HUDEP-2 (cell line): ENCODE measurements at regions not wholly inside any gene's neighbourhood (a gene's known extent, or its start where the extent isn't known, plus 50 kb on each side); places are given as distances from the start of the nearest gene placed in this dataset.

Experiments
- DNase-seq, 76 experiments: peaks; one replicate each; lab custom pipeline; 2025; ENCODE audit not compliant: unreplicated experiment in 76 of 76; lab: John Stamatoyannopoulos, UW

- DNase-seq, result no peak
Observed at GRCh38 chr20:51269671-51270070, 246.8 kb upstream of the KCNG1 start.

GRCh38 chr20:51267679-51268078 is 244.8 kb upstream of the KCNG1 start:
- no peak for DNase-seq

- DNase-seq, result no peak
Observed at GRCh38 chr20:51266353-51266752, 243.4 kb upstream of the KCNG1 start.

GRCh38 chr20:51265361-51265760 is 242.5 kb upstream of the KCNG1 start:
- DNase-seq, result no peak

- DNase-seq, result no peak
Observed at GRCh38 chr20:51262240-51262639, 239.3 kb upstream of the KCNG1 start.

- DNase-seq, result no peak
Observed at GRCh38 chr20:51259455-51259854, 236.5 kb upstream of the KCNG1 start.

GRCh38 chr20:51258582-51259165 is 235.8 kb upstream of the KCNG1 start:
- no peak for DNase-seq

- no peak for DNase-seq
Observed at GRCh38 chr20:51255417-51255816, 232.5 kb upstream of the KCNG1 start.

- no peak for DNase-seq
Observed at GRCh38 chr20:51253280-51253679, 230.4 kb upstream of the KCNG1 start.

- no peak for DNase-seq
Observed at GRCh38 chr20:51249781-51250180, 226.9 kb upstream of the KCNG1 start.

- DNase-seq, result no peak
Observed at GRCh38 chr20:51249215-51249614, 226.3 kb upstream of the KCNG1 start.

GRCh38 chr20:51244466-51244865 is 221.6 kb upstream of the KCNG1 start:
- no peak for DNase-seq

GRCh38 chr20:51238675-51239305 is 215.9 kb upstream of the KCNG1 start:
- DNase-seq, result no peak

GRCh38 chr20:51237791-51238190 is 214.9 kb upstream of the KCNG1 start:
- no peak for DNase-seq

- no peak for DNase-seq
Observed at GRCh38 chr20:51237278-51237677, 214.4 kb upstream of the KCNG1 start.

- DNase-seq, result no peak
Observed at GRCh38 chr20:51236421-51236820, 213.5 kb upstream of the KCNG1 start.

- DNase-seq, result no peak
Observed at GRCh38 chr20:51233345-51233744, 210.4 kb upstream of the KCNG1 start.

- no peak for DNase-seq
Observed at GRCh38 chr20:51230727-51231126, 207.8 kb upstream of the KCNG1 start.

GRCh38 chr20:51228763-51229162 is 205.9 kb upstream of the KCNG1 start:
- DNase-seq, result no peak

- DNase-seq, result no peak
Observed at GRCh38 chr20:51227744-51228143, 204.8 kb upstream of the KCNG1 start.

- no peak for DNase-seq
Observed at GRCh38 chr20:51223183-51223720, 200.3 kb upstream of the KCNG1 start.

GRCh38 chr20:51221791-51222408 is 199.0 kb upstream of the KCNG1 start:
- no peak for DNase-seq
